CD1c-positive myeloid dendritic cell (primary cell): ENCODE measurements at regions not wholly inside any gene's neighbourhood (a gene's known extent, or its start where the extent isn't known, plus 50 kb on each side); places are given as distances from the start of the nearest gene placed in this dataset.
"Not testable (repeated sequence)": the region's sequence is repeated elsewhere in the genome, so short reads cannot be mapped to it uniquely, and the experiment has no call there.

Source experiments
- DNase-seq: peaks from one replicate; pipeline ENCODE4 v3.0.0-alpha.2; 2016; ENCODE audit errors: extremely low spot score

DNA sequence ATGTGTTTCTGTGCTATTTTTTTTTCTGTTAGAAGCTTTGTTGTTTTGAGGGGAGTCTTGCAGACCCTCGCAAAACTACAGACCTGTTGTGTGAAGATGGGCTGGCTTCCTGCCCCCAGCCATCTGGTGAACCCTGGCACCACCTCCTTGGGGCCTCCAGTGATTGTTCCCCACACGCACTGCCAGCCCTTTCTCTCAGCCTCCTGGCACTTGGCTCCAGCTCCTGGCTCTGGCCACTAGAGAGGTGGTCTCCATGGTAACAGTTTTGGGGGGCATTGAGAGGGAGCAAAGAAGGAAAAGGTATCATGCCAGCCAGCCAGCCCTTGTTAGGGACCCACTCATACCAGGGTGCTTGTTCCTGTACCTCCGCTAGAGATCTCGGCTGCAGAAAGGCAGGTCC, 176.4 kb upstream of the RPH3A start:
- DNase-seq, result no peak

DNA sequence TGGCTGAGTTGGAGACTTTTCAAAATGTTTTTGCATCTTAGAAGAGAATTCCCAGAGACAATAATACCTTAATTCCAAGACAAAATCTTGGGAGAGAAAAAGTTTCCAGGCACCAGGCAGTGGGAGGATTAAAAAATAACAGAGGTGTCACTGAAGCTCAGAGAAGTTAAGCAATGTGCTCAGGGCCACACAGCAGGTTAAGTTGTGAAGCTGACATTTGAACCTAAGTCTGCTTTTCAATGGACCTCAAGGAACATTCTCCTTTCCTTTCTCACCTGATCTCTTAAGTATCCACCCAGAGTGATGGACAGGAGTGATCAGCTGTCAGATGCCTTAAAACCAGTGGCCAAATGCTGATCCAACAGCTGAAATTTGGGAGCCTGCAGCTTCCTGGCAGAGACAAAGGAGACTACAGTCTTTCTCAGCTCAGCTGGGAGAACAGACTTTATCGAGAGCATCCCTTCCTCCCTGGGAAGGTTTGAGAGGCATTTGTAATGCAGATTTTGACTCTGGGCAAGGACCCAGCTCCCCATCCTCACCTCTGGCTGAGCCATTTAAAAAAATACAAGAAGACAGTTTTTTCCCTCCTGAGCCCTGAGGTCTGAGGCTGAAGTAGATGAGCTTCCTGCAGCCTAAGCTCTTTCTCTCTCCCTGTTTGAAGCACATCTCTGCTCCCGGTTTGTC, 174.9 kb upstream of the RPH3A start:
- DNase-seq, result no peak

DNA sequence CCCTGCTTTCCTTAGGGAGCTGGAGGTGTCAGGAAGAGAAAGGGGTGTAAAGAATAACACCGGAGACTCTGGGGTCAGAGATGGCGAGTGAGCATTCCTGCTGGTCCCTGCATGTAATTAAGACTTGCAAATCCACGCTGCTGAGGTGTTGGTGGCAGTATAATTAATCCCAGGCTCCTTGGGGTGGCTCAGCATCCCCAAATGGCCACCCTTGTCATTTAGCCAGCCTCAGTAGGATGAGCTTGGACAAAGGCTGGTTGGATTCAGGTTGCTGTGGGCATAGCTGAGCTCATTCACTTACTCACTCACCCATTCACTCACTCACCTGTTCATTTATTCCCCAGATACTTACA, 174.4 kb upstream of the RPH3A start:
- DNase-seq, result no peak

DNA sequence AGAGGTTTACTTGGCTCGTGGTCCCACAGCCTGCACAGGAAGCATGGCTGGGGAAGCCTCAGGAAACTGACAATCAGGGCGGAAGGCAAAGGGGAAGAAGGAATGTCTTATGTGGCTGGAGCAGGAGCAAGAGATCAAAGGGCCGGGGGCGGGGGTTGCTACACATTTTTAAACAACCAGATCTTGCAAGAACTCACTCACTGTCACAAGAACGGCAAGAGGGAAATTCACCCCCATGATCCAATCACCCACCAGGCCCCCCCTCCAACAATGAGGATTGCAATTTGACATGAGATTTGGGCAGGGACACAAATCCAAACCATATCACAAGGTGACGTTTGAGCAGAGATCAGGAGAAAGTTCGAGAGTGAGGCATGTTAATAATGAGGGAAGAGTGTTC, 163.7 kb upstream of the RPH3A start:
- no peak for DNase-seq

DNA sequence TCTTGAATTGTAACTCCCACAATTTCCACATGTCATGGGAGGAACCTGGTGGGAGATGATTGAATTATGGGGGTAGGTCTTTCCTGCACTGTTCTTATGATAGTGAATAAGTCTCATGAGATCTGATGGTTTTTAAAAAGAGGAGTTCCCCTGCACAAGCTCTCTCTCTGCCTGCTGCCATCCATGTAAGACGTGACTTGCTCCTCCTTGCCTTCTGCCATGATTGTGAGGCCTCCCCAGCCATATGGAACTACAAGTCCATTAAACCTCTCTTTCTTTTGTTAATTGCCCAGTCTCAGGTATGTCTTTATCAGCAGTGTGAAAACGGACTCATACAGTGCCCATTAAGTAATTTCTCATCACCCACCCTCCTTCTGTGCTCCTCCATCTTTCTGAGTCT, 159.6 kb upstream of the RPH3A start:
- DNase-seq, result not testable (repeated sequence)

DNA sequence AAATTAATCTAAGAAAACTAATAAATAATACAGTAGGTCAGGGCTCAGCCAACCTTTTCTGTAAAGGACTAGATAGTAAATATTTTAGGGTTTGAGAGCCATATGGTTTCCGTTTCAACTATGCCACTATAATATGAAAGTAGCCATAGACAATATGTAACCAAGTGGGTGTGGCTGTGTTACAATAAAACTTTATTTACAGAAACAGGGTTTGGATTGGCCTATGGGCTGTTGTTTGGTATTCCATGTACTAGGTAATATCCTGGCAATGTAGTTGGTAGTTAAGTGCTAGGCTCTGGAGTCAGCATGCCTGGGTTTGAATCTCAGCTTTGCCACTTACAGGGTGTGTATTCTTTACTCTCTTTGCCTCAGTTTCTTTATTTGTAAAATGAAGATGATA, 156.5 kb upstream of the RPH3A start:
- no peak for DNase-seq

DNA sequence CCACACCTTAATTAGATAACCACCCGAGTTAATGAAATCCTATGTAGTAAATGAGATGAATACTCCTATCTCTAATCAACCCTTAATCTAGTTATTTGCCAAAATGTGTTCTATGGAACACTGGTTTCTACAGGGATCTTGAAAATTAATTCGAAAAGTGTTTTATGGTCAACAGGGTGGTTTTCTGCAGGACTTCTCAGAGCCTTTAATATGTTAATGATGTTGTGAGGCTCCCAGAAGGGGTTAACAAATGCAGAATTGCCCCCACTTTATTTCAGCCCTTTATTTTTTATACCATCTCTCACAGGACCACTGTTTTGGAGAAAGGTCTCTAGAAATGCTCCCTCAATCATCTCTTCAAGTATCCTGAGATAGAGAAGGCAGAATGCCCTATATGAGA, 153.1 kb upstream of the RPH3A start:
- DNase-seq, result no peak

DNA sequence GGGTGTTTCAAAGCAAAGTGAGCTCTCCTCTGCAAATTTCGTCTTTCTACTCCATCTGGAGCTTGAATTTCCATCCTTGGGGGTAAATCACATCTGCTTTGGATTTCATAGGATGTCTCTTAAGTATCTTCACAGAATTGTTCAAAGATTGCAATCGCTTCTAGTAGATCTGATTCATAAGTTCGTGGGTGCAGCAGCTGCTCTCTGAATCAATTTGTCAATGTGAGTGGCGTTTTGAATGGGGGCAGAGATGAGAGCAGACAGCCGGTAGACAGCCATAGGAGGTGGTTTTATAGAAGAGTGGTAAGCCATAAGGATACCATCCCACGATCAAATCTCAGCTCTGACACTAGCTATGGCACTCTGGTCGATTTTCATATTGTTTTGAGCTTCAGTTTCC, 146.0 kb upstream of the RPH3A start:
- DNase-seq, result no peak

DNA sequence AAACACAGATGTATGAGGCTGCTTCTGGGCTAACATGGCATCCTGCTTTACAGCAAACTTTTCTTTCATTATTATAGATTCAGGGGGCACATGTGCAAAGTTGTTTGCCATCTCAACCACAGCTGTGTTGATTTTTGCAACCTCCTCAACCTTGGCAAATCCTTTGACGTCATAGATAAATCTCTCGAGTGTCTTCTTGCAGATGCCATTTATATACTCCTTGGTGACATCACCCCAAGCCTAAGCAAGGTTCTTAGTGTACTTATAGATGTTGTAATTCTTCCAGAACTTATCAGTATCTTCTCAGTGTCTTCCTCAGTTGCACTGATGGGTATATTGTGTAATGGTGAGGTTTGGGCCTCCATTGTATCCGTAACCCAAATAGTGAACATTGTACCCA, 135.4 kb upstream of the RPH3A start:
- no peak for DNase-seq

DNA sequence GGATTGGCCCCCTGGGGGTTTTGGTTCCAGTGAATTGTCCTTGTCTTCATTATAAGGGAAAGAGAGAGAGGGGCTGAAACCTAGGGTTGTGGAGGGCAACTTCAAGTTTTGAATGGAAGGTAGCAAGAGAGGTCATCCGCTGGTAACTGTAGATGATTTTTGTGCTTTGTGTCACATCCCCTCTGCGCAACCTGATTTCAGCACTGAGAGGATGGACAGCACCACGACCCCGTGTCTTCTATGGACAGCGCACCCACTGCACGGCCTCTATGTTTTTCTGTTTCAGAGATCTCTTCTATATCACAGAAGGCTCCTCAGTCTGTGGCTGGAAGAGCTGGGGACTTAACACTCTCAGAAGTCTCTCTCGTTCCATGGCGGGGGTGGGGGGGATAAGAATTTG, 127.0 kb upstream of the RPH3A start:
- DNase-seq, result no peak

DNA sequence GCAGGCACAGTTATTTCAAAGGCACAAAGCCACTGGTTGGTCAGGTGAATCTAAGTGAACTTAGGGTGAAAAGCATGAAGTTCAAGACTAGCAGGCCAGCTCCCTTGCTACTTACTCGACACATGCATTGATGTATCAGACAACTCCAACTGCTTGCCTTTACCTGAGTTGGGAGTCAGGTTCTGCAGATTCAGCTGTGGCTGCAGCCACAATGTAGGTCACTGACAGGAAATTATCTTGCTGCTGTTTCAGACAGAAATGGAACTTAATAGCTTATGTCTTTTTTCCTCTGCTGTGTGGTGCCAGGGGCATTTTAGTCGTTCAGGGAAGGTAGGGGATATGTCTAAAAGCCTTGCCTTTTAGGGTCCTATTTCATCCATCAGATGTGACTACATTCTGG, 125.6 kb upstream of the RPH3A start:
- DNase-seq, result no peak

DNA sequence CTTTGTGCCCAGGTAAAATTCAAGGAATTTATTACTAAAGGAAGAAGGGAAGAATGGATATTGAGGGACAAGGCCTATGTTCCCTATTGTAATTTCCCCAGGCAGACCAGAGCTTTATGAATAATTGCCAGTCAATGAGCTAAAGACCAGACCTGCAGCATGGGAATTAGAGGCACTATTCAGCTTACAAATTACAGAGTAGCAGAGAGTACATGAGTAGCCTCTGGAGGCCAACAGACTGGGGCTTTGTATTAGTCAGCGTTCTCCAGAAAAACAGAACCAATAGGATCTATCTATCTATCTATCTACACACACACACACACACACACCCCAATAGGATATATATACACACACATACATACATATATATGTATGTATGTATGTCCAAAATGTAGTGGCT, 120.0 kb upstream of the RPH3A start:
- no peak for DNase-seq

DNA sequence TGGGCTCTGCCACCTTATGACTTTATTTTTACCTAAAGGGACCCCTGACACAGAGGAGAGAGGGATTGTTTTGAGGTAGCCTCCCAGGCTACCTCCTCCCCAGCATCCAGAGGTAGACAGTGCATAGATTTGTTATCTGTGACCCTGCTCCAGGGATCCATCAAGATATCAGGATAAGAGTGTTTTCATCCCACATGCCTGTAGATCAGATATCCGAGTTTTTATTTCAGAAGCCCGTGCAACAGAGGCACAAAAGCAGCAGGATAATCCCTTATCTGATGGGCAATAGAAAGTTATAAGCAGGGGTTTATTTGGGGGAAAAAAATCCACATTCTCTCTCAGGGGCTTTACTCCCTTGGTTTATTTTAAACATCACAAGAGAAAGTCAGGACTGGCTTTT, 117.0 kb upstream of the RPH3A start:
- DNase-seq, result no peak

DNA sequence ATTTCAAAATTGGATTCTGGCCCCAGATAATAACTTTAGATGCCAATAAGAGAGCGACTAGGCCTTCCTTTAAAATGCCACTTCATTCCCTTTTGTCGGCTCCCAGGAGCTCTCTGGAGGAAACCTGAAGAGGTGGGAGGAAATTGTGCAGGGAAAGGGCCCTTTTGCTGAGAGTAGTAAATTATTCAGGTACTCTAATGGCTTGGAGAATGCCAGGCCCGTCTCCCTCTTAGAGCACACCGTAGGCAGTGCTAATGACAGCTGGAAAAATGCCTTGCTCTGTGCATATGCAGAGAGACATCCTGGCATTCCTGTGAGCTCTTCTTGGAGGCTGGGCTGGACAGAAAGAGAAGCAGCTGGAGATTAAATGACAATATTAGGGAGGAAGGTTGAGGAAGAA, 115.0 kb upstream of the RPH3A start:
- DNase-seq, result no peak

DNA sequence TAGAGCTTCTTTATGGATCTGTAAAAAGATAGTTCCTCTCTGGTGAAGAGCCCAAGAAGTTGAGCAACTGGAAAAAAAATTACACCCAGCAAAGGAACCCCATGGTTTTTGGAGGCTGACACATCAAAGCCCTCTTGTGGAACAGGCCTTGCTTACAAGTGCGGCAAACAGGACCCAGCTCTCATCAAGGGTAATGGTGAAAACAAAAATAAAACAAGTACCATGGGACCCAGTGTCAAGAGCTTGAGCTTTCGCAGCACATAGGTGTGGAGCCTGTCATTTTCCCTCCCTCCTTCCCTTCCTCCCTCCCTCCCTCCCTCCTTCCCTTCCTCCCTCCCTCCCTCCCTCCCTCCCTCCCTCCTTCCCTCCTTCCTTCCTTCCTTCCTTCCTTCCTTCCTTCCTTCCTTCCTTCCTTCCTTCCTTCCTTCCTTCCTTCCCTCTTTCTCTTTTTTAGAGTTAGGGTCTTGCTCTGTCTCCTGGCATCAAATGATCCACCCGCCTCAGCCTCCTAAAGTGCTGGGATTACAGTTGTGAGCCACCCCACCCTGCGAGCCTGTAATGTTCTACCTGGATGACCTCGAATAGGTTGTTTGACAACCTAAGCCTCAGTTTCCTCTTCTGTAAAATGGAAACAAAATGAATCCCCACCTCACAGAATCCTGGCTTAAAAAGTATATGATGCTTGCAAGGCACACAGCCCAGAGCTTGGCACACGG, 114.3 kb upstream of the RPH3A start:
- no peak for DNase-seq

DNA sequence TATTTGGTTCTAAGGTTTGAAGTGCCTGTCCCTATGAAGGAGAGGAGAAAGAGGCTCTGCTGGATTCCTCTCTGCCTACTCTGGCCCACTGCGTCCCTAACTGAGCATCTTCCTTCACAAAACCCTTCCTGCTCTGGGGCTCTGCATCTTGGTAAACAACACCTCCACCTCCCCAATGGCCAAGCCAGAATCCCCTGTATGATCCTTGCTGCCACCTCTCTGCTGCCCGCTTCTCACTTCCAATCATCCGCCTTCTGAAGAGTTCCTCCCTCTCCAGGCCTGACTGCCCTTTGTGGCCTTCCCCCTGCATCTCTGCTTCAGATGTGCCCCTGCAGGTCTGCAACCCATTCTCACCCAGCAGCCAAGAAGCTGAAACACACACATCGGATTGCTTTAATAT, 110.6 kb upstream of the RPH3A start:
- DNase-seq, result no peak

DNA sequence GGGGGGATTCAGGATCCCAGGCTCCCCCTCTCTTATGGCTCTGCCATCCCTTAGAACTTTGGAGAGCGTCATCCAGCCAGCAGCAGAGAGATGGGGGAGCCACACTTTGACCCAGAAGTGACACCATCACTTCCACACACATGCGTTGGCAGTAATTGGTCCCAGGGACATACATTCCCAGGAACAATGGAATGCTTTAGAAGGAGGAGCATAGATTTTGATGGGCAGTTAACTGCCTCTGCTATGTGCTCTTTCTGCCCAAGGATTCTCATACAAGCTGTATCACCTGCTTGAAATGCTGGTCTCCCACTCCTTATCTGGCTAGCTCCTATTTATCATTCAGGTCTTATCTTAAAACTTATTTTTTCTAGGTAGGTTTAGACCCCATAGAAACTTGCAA, 109.0 kb upstream of the RPH3A start:
- no peak for DNase-seq

DNA sequence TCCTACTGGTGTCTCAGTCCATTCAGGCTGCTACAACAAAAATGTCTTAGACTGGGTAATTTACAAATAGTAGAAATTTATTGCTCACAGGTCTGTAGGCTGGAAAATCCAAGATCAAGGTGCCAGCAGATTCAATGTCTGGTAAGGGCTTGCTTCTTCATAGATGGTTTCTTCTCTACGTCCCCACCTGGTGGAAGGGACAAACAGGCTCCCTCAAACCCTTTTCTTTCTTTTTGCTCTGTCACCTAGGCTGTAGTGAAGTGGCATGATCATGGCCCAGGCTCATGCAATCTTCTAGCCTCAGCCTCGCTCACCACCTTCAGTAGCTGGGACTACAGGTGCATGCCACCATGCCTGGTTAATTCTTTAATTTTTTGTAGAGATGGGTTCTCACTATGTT, 106.8 kb upstream of the RPH3A start:
- DNase-seq, result no peak

DNA sequence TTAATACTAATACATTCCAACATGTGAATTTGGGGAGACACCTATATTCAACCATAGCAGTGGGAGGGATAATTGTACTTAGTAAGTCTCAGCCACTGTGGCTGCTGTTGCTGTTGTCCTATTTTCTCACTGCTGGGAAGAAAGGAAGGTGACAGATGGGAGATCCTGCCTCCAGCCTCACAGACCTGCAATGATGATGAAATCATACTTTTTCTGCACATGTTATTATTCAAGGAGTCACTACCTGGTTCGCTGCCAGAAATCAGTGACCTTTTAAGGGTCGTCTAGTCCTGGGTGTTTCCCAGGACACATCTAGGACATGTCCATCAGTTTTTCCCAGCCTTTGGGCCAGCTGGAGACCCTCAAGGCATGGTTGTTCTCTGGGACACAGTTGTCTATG, 106.2 kb upstream of the RPH3A start:
- DNase-seq, result no peak

DNA sequence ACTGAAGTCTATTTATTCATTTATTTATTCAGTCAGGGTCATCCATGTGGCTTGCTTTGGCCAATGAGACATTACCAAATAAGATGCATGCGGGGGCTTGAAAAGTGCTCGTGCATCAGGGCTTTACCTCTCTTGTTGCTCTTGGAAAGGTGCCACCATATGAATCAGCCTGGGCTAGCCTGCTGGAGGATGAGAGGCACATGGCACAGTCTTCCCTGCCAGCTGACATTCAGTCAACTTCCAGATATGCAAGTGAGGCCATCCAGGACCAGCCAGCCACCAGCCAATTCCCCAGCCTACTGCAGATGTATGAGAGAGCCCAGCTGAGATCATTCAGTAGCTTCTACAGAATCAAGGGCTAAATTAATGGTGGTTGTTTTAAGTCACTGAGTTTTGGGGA, 105.2 kb upstream of the RPH3A start:
- no peak for DNase-seq

DNA sequence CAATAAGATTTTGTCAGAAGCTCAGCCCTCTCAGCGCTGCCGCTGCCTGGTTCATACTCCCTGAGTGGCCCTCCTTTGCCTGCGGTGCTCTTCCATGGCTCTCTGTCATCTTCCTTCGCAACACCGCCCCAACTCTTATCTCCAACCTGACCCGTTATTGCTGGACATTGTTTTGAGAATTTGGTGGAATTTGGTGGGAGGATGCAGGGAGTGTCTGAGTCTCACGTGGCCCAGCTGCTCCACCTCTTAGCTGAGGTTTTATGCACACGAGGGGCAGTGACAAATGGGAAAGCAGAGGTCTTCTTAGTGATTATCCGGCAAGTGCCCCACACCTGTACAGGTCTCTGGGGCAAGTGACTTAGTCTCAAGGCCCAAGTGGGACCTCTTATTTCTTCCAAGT, 97.5 kb upstream of the RPH3A start:
- DNase-seq, result no peak

DNA sequence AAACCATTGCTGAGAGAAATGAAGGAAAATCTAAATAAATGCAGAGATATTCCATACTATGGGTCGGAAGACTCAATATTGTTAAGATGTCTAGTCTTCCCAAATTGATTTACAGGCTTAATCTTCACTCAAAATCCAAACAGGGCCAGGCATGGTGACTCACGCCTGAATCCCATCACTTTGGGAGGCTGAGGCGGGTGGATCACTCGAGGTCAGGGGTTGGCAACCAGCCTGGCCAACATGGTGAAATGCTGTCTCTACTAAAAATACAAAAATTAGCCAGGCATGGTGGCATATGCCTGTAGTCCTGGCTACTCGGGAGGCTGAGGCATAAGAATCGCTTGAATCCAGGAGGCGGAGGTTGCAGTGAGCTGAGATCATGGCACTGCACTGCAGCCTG, 94.1 kb upstream of the RPH3A start:
- not testable (repeated sequence) for DNase-seq

DNA sequence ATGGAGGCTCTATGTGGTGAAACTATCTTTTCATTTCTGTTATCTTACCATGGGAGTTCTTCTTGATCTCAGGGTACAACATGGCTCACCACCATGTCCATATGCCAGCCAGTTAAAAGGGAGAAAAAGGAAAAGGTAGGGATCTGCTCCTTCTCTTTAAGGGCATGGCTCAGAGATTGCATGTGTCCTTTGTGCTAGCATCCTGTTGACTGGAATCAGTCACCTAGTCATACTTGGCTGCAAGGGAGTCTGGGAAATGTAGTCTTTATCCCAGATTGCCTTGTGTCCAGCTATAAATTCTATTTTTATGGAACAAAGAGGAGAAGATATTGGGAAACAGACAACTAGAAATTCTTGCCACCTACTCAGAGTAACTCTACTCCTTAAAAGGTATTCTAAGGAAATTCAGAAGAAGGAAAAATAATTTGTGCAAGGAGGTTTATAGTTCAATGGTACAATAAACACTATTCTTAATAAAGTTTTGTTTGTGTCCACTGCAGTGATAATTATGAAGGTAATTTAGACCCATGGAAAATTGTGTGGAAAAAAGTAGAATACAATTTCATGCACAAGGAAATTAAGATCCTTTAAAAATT, 86.4 kb upstream of the RPH3A start:
- no peak for DNase-seq

DNA sequence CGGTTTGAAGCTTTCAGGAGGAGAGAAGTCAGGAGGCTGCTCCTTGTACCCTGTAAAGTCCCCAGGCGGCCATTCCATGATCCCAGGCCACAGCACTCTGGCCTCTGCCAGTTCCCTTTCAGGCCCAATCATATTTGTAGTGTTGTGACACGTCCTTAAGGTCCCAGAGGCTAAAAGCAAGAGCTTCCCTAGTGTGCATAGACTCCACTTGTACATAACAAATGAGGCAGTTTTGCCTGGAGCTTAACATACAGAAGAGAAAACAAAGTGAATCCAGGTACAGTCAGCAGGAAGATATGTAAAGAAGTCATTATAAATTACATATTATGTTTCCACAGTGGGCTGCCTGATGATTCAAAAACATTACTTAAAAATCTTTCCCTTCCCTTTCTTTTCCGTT, 81.1 kb upstream of the RPH3A start:
- DNase-seq, result no peak
